K562 (cell line): ENCODE measurements at regions not wholly inside any gene's neighbourhood (a gene's known extent, or its start where the extent isn't known, plus 50 kb on each side); places are given as distances from the start of the nearest gene placed in this dataset.

ENCODE experiments used
- ATF7 ChIP-seq: fragments of 450-650 bp; IDR thresholded peaks from 2 replicates; pipeline ENCODE4 v1.7.1; 2014; ENCODE audit warnings: mild to moderate bottlenecking, moderate library complexity
- CHD7 ChIP-seq: fragments of 200-600 bp; sonication (generic); IDR thresholded peaks from one replicate; pipeline ENCODE4 v1.6.1; 2012; ENCODE audit warnings: mild to moderate bottlenecking, low read depth, low read length, inconsistent platforms
- COPS2 ChIP-seq: fragments of 450-650 bp; conservative IDR thresholded peaks from 2 replicates; pipeline ENCODE4 v1.6.1; 2016; ENCODE audit warnings: mild to moderate bottlenecking, moderate library complexity
- E2F4 ChIP-seq: sonication (generic); formaldehyde crosslinking; IDR thresholded peaks from 2 replicates; pipeline ENCODE4 v1.8.0; 2022; ENCODE audit warnings: mild to moderate bottlenecking, low read depth, missing genetic modification reagents
- ETV1 ChIP-seq: fragments of 450-650 bp; conservative IDR thresholded peaks from 2 replicates; pipeline ENCODE4 v1.6.1; 2016; ENCODE audit warnings: missing genetic modification characterization, control low read depth, low read depth, missing compliant biosample characterization
- FOXA3 ChIP-seq, 2 experiments: fragments of 450-650 bp in 1 of 2; sonication (generic) in 1 of 2; formaldehyde crosslinking; IDR thresholded peaks in 1 of 2; conservative IDR thresholded peaks in 1 of 2; 2 replicates each; pipeline versions ENCODE4 v1.4.0 to v1.8.0; 2020 to 2022; ENCODE audit warnings: mild to moderate bottlenecking in 2 of 2, missing genetic modification reagents in 1 of 2
- HDGF ChIP-seq: fragments of 450-650 bp; IDR thresholded peaks from 2 replicates; pipeline ENCODE4 v1.6.1; 2016
- KLF1 ChIP-seq: fragments of 450-650 bp; IDR thresholded peaks from 2 replicates; pipeline ENCODE4 v1.6.1; 2016; ENCODE audit warnings: missing genetic modification characterization, missing compliant biosample characterization
- NBN ChIP-seq: fragments of 450-650 bp; IDR thresholded peaks from 2 replicates; pipeline ENCODE4 v1.6.1; 2016; ENCODE audit warnings: low read depth, mild to moderate bottlenecking
- NFYB ChIP-seq: IDR thresholded peaks from 2 replicates; pipeline ENCODE4 v1.6.1; 2011; ENCODE audit warnings: mild to moderate bottlenecking, moderate library complexity; ENCODE audit not compliant: insufficient read length; ENCODE audit errors: extremely low read depth
- NR2C2 ChIP-seq, 2 experiments: fragments of 200-800 bp in 1 of 2; sonication (Bioruptor generic) in 1 of 2; sonication (generic) in 1 of 2; formaldehyde crosslinking in 1 of 2; IDR thresholded peaks; 2 replicates each; pipeline versions ENCODE4 v1.6.1 to v1.8.0; 2016 to 2022; ENCODE audit warnings: mild to moderate bottlenecking in 1 of 2, missing compliant biosample characterization in 1 of 2, missing genetic modification characterization in 1 of 2, missing genetic modification reagents in 1 of 2
- PHTF2 ChIP-seq: fragments of 250-450 bp; sonication (Bioruptor Pico); IDR thresholded peaks from 2 replicates; pipeline ENCODE4 v1.5.0; 2021; ENCODE audit warnings: mild to moderate bottlenecking
- TARDBP ChIP-seq: fragments of 450-650 bp; IDR thresholded peaks from 2 replicates; pipeline ENCODE4 v1.6.1; 2016
- TFAP4 ChIP-seq: sonication (generic); formaldehyde crosslinking; IDR thresholded peaks from 2 replicates; pipeline ENCODE4 v1.8.0; 2022; ENCODE audit warnings: missing genetic modification reagents, mild to moderate bottlenecking, moderate library complexity, borderline replicate concordance
- ZBED1 ChIP-seq: IDR thresholded peaks from 2 replicates; pipeline ENCODE4 v1.6.1; 2014
- ZSCAN32 ChIP-seq: fragments of 450-650 bp; formaldehyde crosslinking; IDR thresholded peaks from 2 replicates; pipeline ENCODE4 v1.4.0; 2020; ENCODE audit warnings: mild to moderate bottlenecking, moderate library complexity

GRCh38 chr1:116825207-116825719, 71.0 kb downstream of the CD2 start (continued):
- TF ChIP-seq CHD7 (no peak), TARDBP (no peak), NFYB (no peak), ZBED1 (0 out of 2 replicates have a peak, but pooled peaks have one; percentile 31), KLF1 (tag) (0 out of 2 replicates have a peak, but pooled peaks have one; percentile 47), TFAP4 (peak; percentile 94), NBN (peak; percentile 84), HDGF (peak; percentile 81; the same call in 1 of the 2 replicates), PHTF2 (CRISPR knock-in tag) (no peak), FOXA3 (CRISPR knock-in tag; conservative IDR thresholded peaks at IDR 0.05 in 1 of 2, IDR thresholded peaks at IDR 0.05 in 1 of 2) (0 out of 4 replicates have a peak, but pooled peaks of 1 of the 2 experiments have one; percentile 22), COPS2 (no peak), NR2C2 (CRISPR knock-in tag; IDR thresholded peaks at IDR 0.05) (no peak), NR2C2 (tag; IDR thresholded peaks at IDR 0.05) (0 out of 2 replicates have a peak, but pooled peaks have one; percentile 21), E2F4 (0 out of 2 replicates have a peak, but pooled peaks have one; percentile 14), ETV1 (tag) (peak; percentile 22), ZSCAN32 (CRISPR knock-in tag) (no peak), ATF7 (peak; percentile 85; the same call in 1 of the 2 replicates)
